ENCODE measurements at regions not wholly inside any gene's neighbourhood (a gene's known extent, or its start where the extent isn't known, plus 50 kb on each side); places are given as distances from the start of the nearest gene placed in this dataset.

GRCh38 chr17:77269696-77270681 is 129.2 kb downstream of the SEC14L1 start:
- TF ChIP-seq CTCF (IDR thresholded peaks at IDR 0.05) (no peak), ZFX (IDR thresholded peaks at IDR 0.05; ENCODE audit: borderline replicate concordance) (no peak)

Measured in 22Rv1 (cell line).